GM19035 (cell line): ENCODE measurements at regions not wholly inside any gene's neighbourhood (a gene's known extent, or its start where the extent isn't known, plus 50 kb on each side); places are given as distances from the start of the nearest gene placed in this dataset.

Experiments used
- ATAC-seq: cut with Tn5 transposase; IDR thresholded peaks from one replicate; pipeline ENCODE4 v1.9.1; 2021; ENCODE audit not compliant: unreplicated experiment

GRCh38 chr1:221150996-221151395, 271.8 kb downstream of the HLX start:
- ATAC-seq, result no peak

- ATAC-seq, result no peak
Observed at GRCh38 chr1:221154932-221155331, 275.7 kb downstream of the HLX start.

GRCh38 chr1:221157026-221157761, 278.0 kb downstream of the HLX start:
- peak; percentile 98 for ATAC-seq

GRCh38 chr1:221159608-221160007, 280.4 kb downstream of the HLX start:
- ATAC-seq, result no peak

- ATAC-seq, result no peak
Observed at GRCh38 chr1:221161571-221162041, 282.4 kb downstream of the HLX start.

GRCh38 chr1:221162352-221162751, 283.1 kb downstream of the HLX start:
- no peak for ATAC-seq

GRCh38 chr1:221162939-221163338, 283.7 kb downstream of the HLX start:
- no peak for ATAC-seq

GRCh38 chr1:221164029-221164428, 284.8 kb downstream of the HLX start:
- ATAC-seq, result no peak

GRCh38 chr1:221164951-221165838, 286.0 kb downstream of the HLX start:
- ATAC-seq, result no peak

- no peak for ATAC-seq
Observed at GRCh38 chr1:221165839-221166500, 286.7 kb downstream of the HLX start.

- peak; percentile 87 for ATAC-seq
Observed at GRCh38 chr1:221166559-221167318, 287.5 kb downstream of the HLX start.

- ATAC-seq, result no peak
Observed at GRCh38 chr1:221169447-221169889, 290.2 kb downstream of the HLX start.

GRCh38 chr1:221170171-221170570, 290.9 kb downstream of the HLX start:
- ATAC-seq, result no peak

- ATAC-seq, result no peak
Observed at GRCh38 chr1:221171768-221172167, 292.5 kb downstream of the HLX start.

- no peak for ATAC-seq
Observed at GRCh38 chr1:221172841-221173240, 293.6 kb downstream of the HLX start.

GRCh38 chr1:221174330-221174993, 295.2 kb downstream of the HLX start:
- no peak for ATAC-seq

GRCh38 chr1:221175249-221175648, 296.0 kb downstream of the HLX start:
- no peak for ATAC-seq

GRCh38 chr1:221180704-221181368, 301.6 kb downstream of the HLX start:
- no peak for ATAC-seq

GRCh38 chr1:221182791-221183533, 303.7 kb downstream of the HLX start:
- no peak for ATAC-seq
